Memory B cell (primary cell): ENCODE measurements at regions not wholly inside any gene's neighbourhood (a gene's known extent, or its start where the extent isn't known, plus 50 kb on each side); places are given as distances from the start of the nearest gene placed in this dataset.

ENCODE experiments used
- ATAC-seq: fragments of 150-1000 bp; cut with Tn5 transposase; 2 replicates; pipeline ENCODE4 v1.10.0; 2021; ENCODE audit warnings: low read depth, mild to moderate bottlenecking, moderate library complexity
- DNase-seq, 2 donors: peaks; one replicate each; pipeline ENCODE4 v3.0.0; 2022; ENCODE audit warnings: low spot score in 2 of 2
- H3K27ac Mint-ChIP-seq: one replicate; pipeline ENCODE4 v1.8.0; 2022; ENCODE audit warnings: mild to moderate bottlenecking, moderate library complexity, mixed read lengths
- H3K27me3 Mint-ChIP-seq: one replicate; pipeline ENCODE4 v1.8.0; 2022; ENCODE audit warnings: mixed read lengths
- H3K36me3 Mint-ChIP-seq: one replicate; pipeline ENCODE4 v1.8.0; 2022; ENCODE audit warnings: mild to moderate bottlenecking, mixed read lengths
- H3K4me1 Mint-ChIP-seq: one replicate; pipeline ENCODE4 v1.8.0; 2022; ENCODE audit warnings: mixed read lengths
- H3K4me3 Mint-ChIP-seq: one replicate; pipeline ENCODE4 v1.8.0; 2022; ENCODE audit warnings: mild to moderate bottlenecking, moderate library complexity, mixed read lengths
- H3K9me3 Mint-ChIP-seq: one replicate; pipeline ENCODE4 v1.8.0; 2022; ENCODE audit warnings: mixed read lengths

DNA sequence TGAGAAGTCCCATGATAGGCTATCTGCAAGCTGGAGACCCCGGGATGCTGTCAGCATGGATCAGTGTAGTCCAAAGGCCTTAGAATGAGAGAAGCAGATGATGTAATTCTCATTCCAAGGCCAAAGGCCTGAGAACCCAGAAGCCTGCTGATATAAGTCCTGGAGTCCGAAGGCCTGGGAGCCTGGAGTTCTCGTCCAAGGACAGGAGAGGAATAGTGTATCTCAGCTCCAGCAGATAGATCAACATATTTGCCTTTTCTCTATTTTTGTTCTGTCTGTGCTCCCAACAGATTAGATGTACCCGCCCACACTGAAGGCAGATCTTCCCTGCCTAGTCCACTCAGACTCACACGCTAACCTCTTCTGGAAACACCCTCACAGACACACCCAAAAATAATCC lies 454.9 kb upstream of the CHAC2 start:
- H3K27ac Mint-ChIP-seq = no peak overlapping the region
- ATAC-seq = no peak
- H3K36me3 Mint-ChIP-seq = no peaks in the 10 kb centered on the region
- no peak for DNase-seq
- H3K4me3 Mint-ChIP-seq = no peak overlapping the region
- no peaks in the 10 kb centered on the region for H3K4me1 Mint-ChIP-seq
- no peaks in the 10 kb centered on the region for H3K27me3 Mint-ChIP-seq
- H3K9me3 Mint-ChIP-seq = peaks cover 5% of the 10 kb centered on the region

DNA sequence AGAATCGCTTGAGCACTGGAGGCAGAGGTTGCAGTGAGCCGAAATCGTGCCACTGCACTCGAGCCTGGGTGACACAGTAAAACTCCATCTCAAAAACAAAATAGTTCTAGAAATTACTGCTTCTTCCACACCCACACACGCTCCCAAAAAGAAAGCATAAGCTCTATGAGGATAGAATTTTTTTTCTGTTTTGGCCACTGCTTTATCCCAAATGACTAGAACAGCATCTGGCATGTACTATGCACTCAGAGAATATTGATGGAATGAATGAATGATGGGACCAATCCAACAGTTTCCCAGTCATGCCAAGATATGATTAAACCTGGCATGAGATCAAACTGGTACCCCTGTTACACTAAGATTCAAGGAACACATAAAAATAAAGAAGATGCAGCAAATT lies 455.4 kb upstream of the CHAC2 start:
- Mint-ChIP-seq H3K36me3 (no peaks in the 10 kb centered on the region), H3K4me3 (no peak overlapping the region), H3K4me1 (no peaks in the 10 kb centered on the region), H3K27ac (no peak overlapping the region), H3K27me3 (no peaks in the 10 kb centered on the region), H3K9me3 (peaks cover 5% of the 10 kb centered on the region)
- ATAC-seq = no peak
- DNase-seq = no peak

DNA sequence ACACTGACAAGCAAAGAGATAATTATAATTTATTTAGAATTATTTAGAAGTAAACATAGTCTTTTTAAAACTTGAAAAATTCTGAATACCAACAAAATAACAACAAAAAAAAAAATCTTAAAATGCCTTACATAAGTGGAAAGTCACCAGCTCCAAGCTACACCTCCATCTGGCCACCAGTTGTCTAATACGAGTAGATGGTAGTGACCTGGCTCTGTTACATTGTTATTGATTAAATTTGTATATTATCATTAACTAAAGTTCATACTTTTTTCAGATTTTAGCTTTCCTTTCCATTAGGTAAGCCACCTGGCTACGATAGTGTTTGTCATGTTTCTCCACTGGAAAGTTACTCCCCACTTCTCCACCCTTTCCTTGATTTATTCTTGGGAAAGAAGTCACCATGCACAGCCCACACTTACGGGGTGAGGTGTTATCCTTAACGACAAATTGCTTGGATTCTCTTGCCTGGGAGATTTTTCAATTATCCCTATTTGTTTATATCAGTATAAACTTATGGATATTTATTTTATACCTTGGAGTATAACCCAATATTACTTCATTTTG lies 464.5 kb upstream of the CHAC2 start:
- Mint-ChIP-seq H3K4me1 (no peaks in the 10 kb centered on the region), H3K36me3 (no peaks in the 10 kb centered on the region), H3K9me3 (no peaks in the 10 kb centered on the region), H3K4me3 (no peak overlapping the region), H3K27me3 (no peaks in the 10 kb centered on the region), H3K27ac (no peak overlapping the region)
- DNase-seq = no peak
- no peak for ATAC-seq

DNA sequence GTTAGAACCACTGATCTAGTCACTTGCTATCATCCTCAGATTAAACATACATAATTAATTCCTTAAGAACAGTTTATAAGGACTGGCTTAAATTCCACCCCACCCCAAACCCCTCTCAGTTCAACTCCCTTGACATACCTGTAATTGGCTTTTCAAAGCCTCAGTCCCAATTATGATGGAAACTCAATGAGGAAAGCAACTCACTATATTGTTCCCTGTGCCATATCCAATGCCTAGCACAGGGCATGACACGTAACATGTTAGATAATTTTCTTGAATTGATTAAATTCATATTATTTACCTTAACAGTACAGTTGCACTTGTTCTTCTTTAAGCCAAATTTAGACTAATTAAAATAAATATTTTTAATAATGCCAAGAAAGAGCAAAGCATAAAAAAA lies 465.1 kb upstream of the CHAC2 start:
- Mint-ChIP-seq H3K4me1 (no peaks in the 10 kb centered on the region), H3K36me3 (no peaks in the 10 kb centered on the region), H3K9me3 (no peaks in the 10 kb centered on the region), H3K4me3 (no peak overlapping the region), H3K27ac (no peak overlapping the region), H3K27me3 (no peaks in the 10 kb centered on the region)
- no peak for DNase-seq
- ATAC-seq = no peak

DNA sequence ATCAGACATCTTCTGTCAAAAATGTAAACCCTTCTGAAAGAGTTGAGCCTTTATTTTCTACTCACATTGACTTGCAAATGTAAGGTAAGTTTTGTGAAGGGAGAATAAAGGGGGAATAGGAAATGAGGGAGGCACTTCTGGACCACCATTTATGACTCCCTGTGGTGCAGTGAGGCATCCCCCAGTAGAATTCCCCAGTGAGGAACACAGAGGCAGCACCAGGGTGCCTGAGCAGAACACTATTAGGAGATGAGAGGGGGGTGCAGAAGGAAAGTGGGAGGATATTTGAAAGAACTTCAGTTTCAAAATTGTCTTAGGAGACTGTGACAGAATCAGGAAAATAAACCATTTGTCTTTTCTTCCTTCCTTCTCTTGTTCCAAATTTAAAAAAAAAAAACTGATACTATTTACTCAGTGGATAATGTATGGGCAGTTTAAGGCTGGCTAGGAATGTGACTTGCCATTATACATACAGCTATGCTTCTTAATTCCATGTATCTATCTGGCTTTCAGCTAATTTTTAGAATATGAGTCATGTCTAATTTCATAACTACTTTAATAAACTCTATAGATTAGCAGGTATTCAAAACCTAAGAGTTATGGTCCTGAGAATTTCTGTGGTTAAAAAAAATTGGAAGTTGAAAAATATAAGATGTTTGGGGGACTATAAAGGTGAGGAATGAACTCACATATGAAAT lies 478.1 kb upstream of the CHAC2 start:
- ATAC-seq (no peak), DNase-seq (no peak)
- no peak overlapping the region for H3K4me3 Mint-ChIP-seq
- no peaks in the 10 kb centered on the region for H3K4me1 Mint-ChIP-seq
- H3K36me3 Mint-ChIP-seq = no peaks in the 10 kb centered on the region
- no peaks in the 10 kb centered on the region for H3K9me3 Mint-ChIP-seq
- no peaks in the 10 kb centered on the region for H3K27me3 Mint-ChIP-seq
- H3K27ac Mint-ChIP-seq = no peak overlapping the region

DNA sequence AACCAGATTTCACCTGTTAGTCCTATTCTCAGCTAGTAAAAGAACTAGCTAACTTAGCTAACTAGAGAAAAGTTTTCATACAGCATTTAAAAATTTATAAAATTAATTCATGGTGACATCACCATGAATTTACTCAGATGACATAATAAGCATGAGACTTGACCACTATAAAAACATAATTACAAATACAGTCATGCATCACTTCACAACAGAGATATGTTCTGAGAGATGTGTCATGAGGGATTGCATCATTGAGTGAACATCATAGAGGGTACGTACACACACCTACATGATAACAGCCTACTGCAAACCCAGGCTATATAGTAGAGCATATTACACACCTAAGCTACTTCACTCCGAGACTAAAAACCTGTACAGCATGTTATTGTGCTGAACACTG lies 481.3 kb upstream of the CHAC2 start:
- no peak for DNase-seq
- Mint-ChIP-seq H3K4me1 (no peaks in the 10 kb centered on the region), H3K27ac (no peak overlapping the region)

DNA sequence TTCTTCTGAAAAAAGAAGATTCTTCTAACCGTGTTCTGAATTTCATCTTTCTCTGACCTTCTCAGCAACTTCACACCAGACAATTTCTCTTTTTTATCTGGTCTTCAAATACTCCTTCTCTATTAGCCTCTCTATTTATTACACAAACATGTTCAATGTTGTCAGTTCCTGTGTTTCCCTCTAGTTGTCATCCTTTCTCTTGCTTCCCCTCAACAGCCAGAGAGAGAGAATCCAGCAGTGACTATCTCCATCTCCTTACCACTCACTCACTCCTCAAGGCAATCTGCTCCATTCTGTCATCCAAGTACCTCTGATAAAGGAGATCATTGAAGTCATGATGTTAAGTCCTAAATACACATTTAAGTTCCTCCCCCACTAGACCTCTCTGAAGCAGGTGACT lies 491.9 kb upstream of the CHAC2 start:
- no peak for ATAC-seq
- no peak for DNase-seq
- no peaks in the 10 kb centered on the region for H3K4me1 Mint-ChIP-seq
- no peak overlapping the region for H3K27ac Mint-ChIP-seq
- no peaks in the 10 kb centered on the region for H3K27me3 Mint-ChIP-seq
- peaks cover 5% of the 10 kb centered on the region for H3K9me3 Mint-ChIP-seq
- H3K36me3 Mint-ChIP-seq = no peaks in the 10 kb centered on the region
- H3K4me3 Mint-ChIP-seq = no peak overlapping the region

More for the DNA sequence above, 481.3 kb upstream of the CHAC2 start:
- no peak for ATAC-seq
- H3K4me3 Mint-ChIP-seq = no peak overlapping the region
- H3K27me3 Mint-ChIP-seq = no peaks in the 10 kb centered on the region
- H3K9me3 Mint-ChIP-seq = no peaks in the 10 kb centered on the region
- H3K36me3 Mint-ChIP-seq = no peaks in the 10 kb centered on the region

DNA sequence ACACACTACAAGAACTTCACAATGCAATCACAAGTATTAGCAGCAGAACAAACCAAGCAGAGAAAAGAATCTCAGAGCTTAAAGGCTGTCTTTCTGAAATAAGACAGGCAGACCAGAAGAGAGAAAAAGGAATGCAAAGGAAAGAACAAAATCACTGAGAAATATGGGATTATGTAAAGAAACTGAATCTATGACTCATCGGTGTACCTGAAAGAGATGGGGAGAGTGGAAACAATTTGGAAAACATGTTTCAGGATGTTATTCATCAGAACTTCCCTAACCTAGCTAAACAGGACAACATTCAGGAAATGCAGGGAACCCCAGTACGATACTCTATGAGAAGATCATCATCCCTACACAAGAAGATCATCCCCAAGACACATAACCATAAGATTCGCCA lies 499.0 kb upstream of the CHAC2 start:
- DNase-seq = no peak
- H3K27me3 Mint-ChIP-seq = no peaks in the 10 kb centered on the region
- no peaks in the 10 kb centered on the region for H3K36me3 Mint-ChIP-seq
- H3K9me3 Mint-ChIP-seq = peaks cover 5% of the 10 kb centered on the region
- no peak overlapping the region for H3K4me3 Mint-ChIP-seq
- no peak for ATAC-seq
- no peaks in the 10 kb centered on the region for H3K4me1 Mint-ChIP-seq
- no peak overlapping the region for H3K27ac Mint-ChIP-seq

DNA sequence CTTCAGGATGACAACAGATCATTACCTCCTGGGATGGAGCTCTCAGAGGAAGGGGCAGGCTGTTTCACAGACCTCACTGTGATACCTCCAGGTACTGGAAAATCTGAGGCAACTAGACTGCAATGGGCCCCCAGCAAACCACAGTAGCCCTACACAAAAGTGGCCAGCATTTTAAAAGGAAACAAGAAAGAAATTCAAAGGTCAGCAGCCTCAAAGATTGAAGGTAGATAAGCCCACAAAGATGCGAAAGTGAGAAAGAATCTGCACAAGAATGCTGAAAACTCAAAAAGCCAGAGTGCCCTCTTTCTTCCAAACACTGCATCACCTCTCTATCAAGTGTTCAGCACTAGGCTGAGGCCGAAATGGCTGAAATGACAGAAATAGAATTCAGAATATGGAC lies 499.5 kb upstream of the CHAC2 start:
- DNase-seq = no peak
- Mint-ChIP-seq H3K27ac (no peak overlapping the region), H3K27me3 (no peaks in the 10 kb centered on the region), H3K36me3 (no peaks in the 10 kb centered on the region), H3K4me3 (no peak overlapping the region), H3K4me1 (no peaks in the 10 kb centered on the region), H3K9me3 (peaks cover 3% of the 10 kb centered on the region)
- ATAC-seq = no peak

DNA sequence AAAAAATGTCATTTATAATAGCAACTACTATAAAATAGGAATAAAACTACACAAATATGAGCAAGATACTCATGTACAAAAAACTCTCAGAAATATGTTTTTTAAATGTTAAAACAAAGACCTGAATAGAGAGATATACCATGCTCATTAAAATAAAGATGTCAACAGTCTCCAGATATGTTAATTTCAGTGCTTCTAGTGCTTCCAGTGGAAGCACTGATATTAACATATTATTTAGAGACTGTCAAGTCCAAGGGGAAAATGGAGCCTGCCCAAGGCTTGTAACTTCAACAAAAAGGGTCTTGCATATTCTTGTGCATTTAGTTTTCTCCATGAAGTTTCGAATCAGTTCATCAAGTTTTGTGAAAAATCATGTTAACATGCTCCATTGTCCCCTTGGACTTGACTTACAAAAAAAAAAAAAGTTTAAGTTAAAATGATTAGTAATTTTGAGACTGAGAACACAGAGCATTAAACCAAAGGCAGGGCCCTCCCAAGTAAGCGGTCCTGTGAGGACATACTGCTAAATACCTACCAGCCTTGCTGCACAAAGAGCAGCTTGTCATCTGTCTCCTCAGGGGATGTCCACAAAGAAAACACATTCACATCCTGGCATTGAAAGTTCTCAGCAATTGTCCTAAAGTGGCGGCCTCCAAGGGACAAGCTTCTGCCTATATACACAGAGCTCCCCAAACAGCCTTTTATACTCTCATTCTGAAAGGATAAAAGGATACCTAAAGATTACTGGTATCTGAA lies 501.9 kb upstream of the CHAC2 start:
- Mint-ChIP-seq H3K4me1 (no peaks in the 10 kb centered on the region), H3K27ac (no peak overlapping the region)
- no peak for ATAC-seq

DNA sequence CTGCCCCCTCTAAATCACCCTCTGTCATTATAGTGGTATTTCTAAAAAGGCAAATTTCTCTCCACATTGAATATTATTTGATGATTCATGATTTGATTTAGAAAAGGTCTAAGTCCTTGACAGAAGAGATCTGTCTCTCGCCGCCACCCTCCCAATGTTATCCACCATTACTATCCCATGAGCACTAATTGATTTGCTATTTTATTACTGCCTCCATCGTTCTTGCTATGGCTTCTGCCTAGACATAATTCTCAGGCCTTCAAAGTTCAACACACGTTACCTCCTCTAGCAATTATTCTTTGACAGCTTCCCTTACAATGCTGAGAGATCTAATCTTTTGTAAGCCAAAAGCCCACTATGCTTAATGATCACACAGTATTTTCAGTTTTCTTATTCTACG lies 507.0 kb upstream of the CHAC2 start:
- Mint-ChIP-seq H3K27me3 (no peaks in the 10 kb centered on the region), H3K4me3 (no peak overlapping the region), H3K9me3 (no peaks in the 10 kb centered on the region), H3K4me1 (no peaks in the 10 kb centered on the region), H3K36me3 (no peaks in the 10 kb centered on the region), H3K27ac (no peak overlapping the region)
- no peak for DNase-seq
- ATAC-seq = no peak

More for the DNA sequence above, 501.9 kb upstream of the CHAC2 start:
- H3K36me3 Mint-ChIP-seq = no peaks in the 10 kb centered on the region
- H3K4me3 Mint-ChIP-seq = no peak overlapping the region
- H3K27me3 Mint-ChIP-seq = no peaks in the 10 kb centered on the region
- H3K9me3 Mint-ChIP-seq = no peaks in the 10 kb centered on the region
- no peak for DNase-seq

DNA sequence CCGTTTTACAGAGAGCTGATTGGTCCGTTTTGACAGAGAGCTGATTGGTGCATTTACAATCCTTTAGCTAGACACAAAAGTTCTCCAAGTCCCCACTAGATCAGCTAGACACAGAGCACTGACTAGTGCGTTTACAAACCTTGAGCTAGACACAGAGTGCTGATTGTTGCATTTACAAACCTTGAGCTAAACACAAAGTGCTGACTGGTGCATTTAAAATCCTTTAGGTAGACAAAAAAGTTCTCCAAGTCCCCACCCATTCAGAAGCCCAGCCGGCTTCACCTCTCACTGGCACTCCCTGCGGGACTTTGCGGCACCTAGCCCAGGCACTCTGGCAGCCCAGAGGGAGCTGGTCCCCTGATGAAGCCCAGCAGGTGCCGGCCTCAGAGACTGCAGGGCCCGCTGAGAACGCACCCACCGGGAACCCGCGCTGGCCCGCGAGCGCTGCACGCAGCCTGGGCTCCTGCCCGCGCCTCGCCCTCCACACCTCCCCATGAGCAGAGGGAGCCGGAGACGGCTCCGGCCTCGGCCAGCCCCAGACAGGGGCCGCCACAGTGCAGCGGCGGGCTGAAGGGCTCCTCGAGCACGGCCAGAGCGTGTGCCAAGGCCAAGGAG lies 508.1 kb upstream of the CHAC2 start:
- no peaks in the 10 kb centered on the region for H3K4me1 Mint-ChIP-seq
- ATAC-seq (no peak), DNase-seq (no peak)
- H3K36me3 Mint-ChIP-seq = no peaks in the 10 kb centered on the region
- H3K9me3 Mint-ChIP-seq = no peaks in the 10 kb centered on the region
- no peaks in the 10 kb centered on the region for H3K27me3 Mint-ChIP-seq
- H3K27ac Mint-ChIP-seq = no peak overlapping the region
- no peak overlapping the region for H3K4me3 Mint-ChIP-seq

DNA sequence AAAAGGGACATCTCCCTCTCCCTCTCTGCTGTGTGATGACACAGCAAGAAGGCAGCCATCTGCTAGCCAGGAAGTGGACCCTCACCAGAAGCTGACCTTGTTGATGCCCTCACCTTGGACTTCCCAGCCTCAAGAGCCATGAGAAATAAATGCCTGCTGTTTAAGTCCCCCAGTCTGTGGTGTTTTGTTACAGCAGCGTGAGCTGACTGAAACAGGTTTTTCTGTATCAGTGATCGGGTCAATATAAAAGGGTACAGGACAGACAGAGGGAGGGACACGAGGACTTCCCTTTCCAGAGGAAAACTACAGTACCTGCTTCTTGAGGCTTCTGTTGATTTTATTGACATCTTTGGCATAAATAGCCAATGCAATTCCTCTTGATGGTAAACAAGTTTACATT lies 510.3 kb upstream of the CHAC2 start:
- Mint-ChIP-seq H3K9me3 (no peaks in the 10 kb centered on the region), H3K4me1 (no peaks in the 10 kb centered on the region), H3K27me3 (no peaks in the 10 kb centered on the region), H3K36me3 (no peaks in the 10 kb centered on the region), H3K4me3 (no peak overlapping the region), H3K27ac (no peak overlapping the region)
- DNase-seq = no peak
- ATAC-seq = no peak

DNA sequence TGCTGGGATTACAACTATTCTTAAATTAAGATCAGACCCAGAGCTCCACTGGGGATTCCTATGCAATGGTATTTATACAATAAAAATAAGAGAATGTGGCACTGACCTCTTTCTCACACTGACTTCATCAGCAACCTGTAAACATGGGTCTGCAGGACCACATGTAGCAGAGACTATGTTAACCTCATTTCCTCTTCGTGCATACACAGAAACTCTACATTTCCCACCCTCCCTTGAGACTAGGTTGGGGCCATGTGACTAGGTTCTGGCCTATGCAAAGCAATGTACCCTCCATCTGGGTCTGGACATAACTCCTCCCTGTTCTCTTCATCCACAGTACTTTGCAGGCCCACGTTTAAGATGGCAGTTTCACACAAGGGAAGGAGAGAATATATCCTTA lies 514.4 kb upstream of the CHAC2 start:
- no peak for DNase-seq
- H3K4me3 Mint-ChIP-seq = no peak overlapping the region
- no peak overlapping the region for H3K27ac Mint-ChIP-seq
- H3K9me3 Mint-ChIP-seq = no peaks in the 10 kb centered on the region
- ATAC-seq = no peak
- H3K27me3 Mint-ChIP-seq = no peaks in the 10 kb centered on the region
- H3K4me1 Mint-ChIP-seq = no peaks in the 10 kb centered on the region
- no peaks in the 10 kb centered on the region for H3K36me3 Mint-ChIP-seq
